BJ (cell line): ENCODE measurements at regions not wholly inside any gene's neighbourhood (a gene's known extent, or its start where the extent isn't known, plus 50 kb on each side); places are given as distances from the start of the nearest gene placed in this dataset.

ENCODE experiments used
- CTCF ChIA-PET: fragments of 350-600 bp; formaldehyde crosslinking; extraction: SDS; loops from one replicate; lab custom pipeline; 2021; ENCODE audit warnings: antibody characterized with exemption, inconsistent platforms; lab: Yijun Ruan, JAX
- POLR2A ChIA-PET: fragments of 300-600 bp; sonication (Branson Sonifier 250); formaldehyde crosslinking; extraction: SDS; loops from one replicate; lab custom pipeline; 2021; ENCODE audit warnings: antibody characterized with exemption; lab: Charles Lee
- DNase-seq: peaks from one replicate; pipeline ENCODE4 v3.0.0-alpha.2; 2011; ENCODE audit warnings: low read depth
- H3K27me3 ChIP-seq: 2 replicates; pipeline ENCODE4 v1.6.0; 2011; ENCODE audit warnings: low read length; ENCODE audit not compliant: control insufficient read depth, insufficient read depth
- H3K36me3 ChIP-seq: 2 replicates; pipeline ENCODE4 v1.5.1; 2011; ENCODE audit warnings: low read length; ENCODE audit not compliant: control insufficient read depth, insufficient read depth
- H3K4me3 ChIP-seq: 2 replicates; pipeline ENCODE4 v1.5.1; 2011; ENCODE audit warnings: low read depth, mild to moderate bottlenecking, control low read depth, low read length
- CTCF ChIP-seq: IDR thresholded peaks from 2 replicates; pipeline ENCODE4 v1.5.1; 2011; ENCODE audit warnings: low read depth, mild to moderate bottlenecking, control low read depth, inconsistent platforms, low read length, moderate library complexity; ENCODE audit not compliant: insufficient read depth

DNA sequence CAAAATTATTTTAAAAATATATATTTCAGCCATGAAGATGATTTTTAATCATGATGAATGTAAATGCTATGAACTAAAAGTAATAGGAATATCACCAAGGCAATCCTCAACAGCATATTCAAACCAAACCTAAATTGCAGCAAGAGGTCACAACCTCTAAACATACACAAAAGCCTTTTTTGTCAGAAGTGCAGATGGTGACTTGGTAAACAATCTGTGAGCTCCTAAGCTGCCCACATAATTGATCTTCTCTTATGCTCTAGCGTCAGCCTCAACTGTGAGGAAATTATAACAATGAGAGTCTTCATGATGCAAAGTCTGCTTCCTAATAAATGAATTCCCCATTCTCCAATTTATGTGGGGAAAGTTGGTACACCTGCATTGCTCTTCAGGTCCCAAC lies 113.2 kb downstream of the TSN start:
- no peak for DNase-seq
- Histone ChIP-seq H3K4me3 (no peak overlapping the region), H3K27me3 (peaks cover 2% of the 10 kb centered on the region; the same call in 1 of the 2 replicates), H3K36me3 (no peaks in the 10 kb centered on the region)
- ChIA-PET POLR2A (no interaction called here), CTCF (no interaction called here)
- TF ChIP-seq CTCF = no peak

- POLR2A ChIA-PET = no interaction called here
- Histone ChIP-seq H3K36me3 (no peaks in the 10 kb centered on the region), H3K4me3 (no peak overlapping the region), H3K27me3 (peaks cover 2% of the 10 kb centered on the region; the same call in 1 of the 2 replicates)
- CTCF ChIA-PET = no interaction called here
- no peak for TF ChIP-seq CTCF
- no peak for DNase-seq
These were observed 113.9 kb downstream of the TSN start for GRCh38 chr2:121869363-121869762.

GRCh38 chr2:121869873-121870272 lies 114.4 kb downstream of the TSN start:
- ChIA-PET CTCF (no interaction called here), POLR2A (no interaction called here)
- DNase-seq = no peak
- Histone ChIP-seq H3K4me3 (no peak overlapping the region), H3K27me3 (peaks cover 2% of the 10 kb centered on the region; the same call in 1 of the 2 replicates), H3K36me3 (no peaks in the 10 kb centered on the region)
- no peak for TF ChIP-seq CTCF

- CTCF ChIA-PET = no interaction called here
- POLR2A ChIA-PET = no interaction called here
- no peaks in the 10 kb centered on the region for H3K36me3 ChIP-seq
- no peak overlapping the region for H3K4me3 ChIP-seq
- no peak for DNase-seq
- peaks cover 4% of the 10 kb centered on the region; the same call in 1 of the 2 replicates for H3K27me3 ChIP-seq
- no peak for TF ChIP-seq CTCF
These were observed 117.2 kb downstream of the TSN start for GRCh38 chr2:121872651-121873050.

DNA sequence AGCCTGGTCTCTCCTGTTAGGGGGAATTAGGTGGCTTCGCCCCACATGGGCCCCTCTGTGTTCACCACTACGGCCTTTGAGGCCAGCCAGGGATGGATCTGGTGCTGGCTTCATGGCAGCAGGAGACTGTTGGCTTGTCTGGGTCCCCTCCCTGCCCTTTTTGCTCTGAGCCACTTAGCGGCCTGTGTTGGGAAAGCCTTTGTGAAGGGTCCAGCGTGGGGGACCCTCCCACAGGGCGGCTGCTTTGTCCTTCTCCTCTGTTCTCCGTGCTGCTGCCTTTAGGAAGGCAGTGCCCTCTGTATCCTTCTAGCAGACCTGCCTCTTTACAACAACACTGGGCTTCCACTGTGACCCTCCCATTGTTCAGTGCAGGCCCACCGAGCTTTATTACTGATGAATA lies 118.4 kb downstream of the TSN start:
- CTCF ChIA-PET = no interaction called here
- Histone ChIP-seq H3K4me3 (no peak overlapping the region), H3K27me3 (peaks cover 4% of the 10 kb centered on the region; the same call in 1 of the 2 replicates), H3K36me3 (no peaks in the 10 kb centered on the region)
- POLR2A ChIA-PET = no interaction called here
- no peak for TF ChIP-seq CTCF
- no peak for DNase-seq
